AG20443 (cell line): ENCODE measurements at regions not wholly inside any gene's neighbourhood (a gene's known extent, or its start where the extent isn't known, plus 50 kb on each side); places are given as distances from the start of the nearest gene placed in this dataset.
"Not testable (repeated sequence)": the region's sequence is repeated elsewhere in the genome, so short reads cannot be mapped to it uniquely, and the experiment has no call there.

Experiments
- DNase-seq: peaks from one replicate; pipeline ENCODE4 v3.0.0; 2012; ENCODE audit warnings: low spot score, mixed read lengths

DNA sequence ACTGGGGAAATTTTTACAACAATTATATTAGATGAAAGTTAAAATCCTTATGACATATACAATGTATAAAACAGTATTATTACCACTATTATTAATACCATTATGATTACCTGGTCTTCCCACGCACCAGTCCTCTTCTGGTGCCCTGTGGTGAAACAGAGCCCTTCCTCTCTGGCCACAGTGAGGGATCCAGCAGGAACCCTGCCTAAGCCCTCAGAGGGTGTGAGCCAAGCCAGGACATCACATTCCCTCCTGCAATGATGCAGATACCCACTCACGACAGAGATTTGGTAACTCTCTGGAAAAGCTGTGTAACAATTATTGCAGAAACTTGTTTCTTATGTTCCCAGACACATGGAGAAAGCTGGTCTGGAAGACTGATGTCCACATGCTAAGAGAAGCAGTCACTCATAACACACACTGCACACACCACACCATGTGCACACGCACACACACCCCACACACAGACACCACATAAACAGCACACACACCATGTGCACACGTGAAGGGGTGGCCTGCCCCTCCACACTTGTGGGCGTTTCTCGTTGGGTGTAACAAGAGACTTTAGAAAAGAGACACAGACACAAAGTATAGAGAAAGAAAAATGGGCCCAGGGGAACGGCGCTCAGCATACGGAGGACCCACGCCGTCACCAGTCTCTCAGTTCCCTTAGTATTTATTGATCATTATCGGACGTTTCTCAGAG is 1373.8 kb upstream of the DEFB115 start:
- DNase-seq = not testable (repeated sequence)

- not testable (repeated sequence) for DNase-seq
Measured at GRCh38 chr20:29884322-29884721, 1373.1 kb upstream of the DEFB115 start.

DNA sequence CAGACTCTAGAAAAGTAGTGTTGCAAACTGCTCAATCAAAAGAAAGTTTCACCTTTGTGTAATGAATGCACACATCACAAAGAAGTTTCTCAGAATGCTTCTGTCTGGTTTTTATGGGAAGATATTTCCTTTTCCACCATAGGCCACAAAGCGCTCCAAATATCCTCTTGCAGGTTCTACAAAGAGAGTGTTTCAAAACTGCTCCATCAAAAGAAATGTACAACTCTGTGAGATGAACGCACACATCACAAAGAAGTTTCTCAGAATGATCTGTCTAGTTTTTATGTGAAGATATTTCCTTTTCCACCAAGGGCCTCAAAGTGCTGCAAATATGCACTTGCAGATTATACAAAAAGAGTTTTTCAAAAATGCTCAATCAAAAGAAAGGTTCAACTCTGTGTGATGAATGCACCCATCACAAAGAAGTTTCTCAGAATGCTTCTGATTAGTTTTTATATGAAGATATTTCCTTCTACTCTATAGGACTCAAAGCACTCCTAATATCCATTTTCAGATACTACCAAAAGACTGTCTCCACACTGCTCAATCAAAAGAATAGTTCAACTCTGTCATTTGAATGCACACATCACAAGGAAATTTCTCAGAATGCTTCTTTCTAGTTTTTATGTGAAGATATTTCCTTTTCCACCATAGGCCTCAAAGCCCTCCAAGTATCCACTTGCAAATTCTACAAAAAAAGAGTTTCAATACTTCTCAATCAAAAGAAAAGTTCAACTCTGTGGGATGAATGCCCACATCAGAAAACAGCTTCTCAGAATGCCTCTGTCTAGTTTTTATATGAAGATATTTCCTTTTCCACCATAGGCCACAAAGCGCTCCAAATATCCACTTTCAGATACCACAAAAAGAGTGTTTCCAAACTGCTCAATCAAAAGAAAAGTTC is 1371.9 kb upstream of the DEFB115 start:
- DNase-seq = not testable (repeated sequence)

GRCh38 chr20:29891555-29891954 is 1365.9 kb upstream of the DEFB115 start:
- not testable (repeated sequence) for DNase-seq
